ENCODE measurements at regions not wholly inside any gene's neighbourhood (a gene's known extent, or its start where the extent isn't known, plus 50 kb on each side); places are given as distances from the start of the nearest gene placed in this dataset.

- Histone ChIP-seq H3K9me3 (ENCODE audit: control insufficient read depth in 5 of 5, low read length in 5 of 5) (no peaks in the 10 kb centered on the region), H3K27me3 (ENCODE audit: control insufficient read depth in 5 of 5, insufficient read depth in 4 of 5, low read length in 5 of 5) (no peaks in the 10 kb centered on the region), H3K4me3 (ENCODE audit: low read depth in 1 of 5, low read length in 5 of 5) (no peak overlapping the region), H3K27ac (ENCODE audit: low read depth, low read length) (peak overlapping the region; percentile 88), H3K36me3 (ENCODE audit: control insufficient read depth in 5 of 5, insufficient read depth in 5 of 5, low read length in 5 of 5) (no peaks in the 10 kb centered on the region), H3K4me1 (ENCODE audit: control insufficient read depth in 5 of 5, insufficient read depth in 5 of 5, low read length in 5 of 5) (peaks cover 8 to 63% (median 32%) of the 10 kb centered on the region in 5 donors), H3K9ac (ENCODE audit: low read length in 5 of 5) (peak overlapping the region in 4 of 5 donors; percentile 16 to 63 (median 44))
These were observed 102.9 kb downstream of the CEBPB start for GRCh38 chr20:50293284-50294139.

- peaks cover 8 to 65% (median 32%) of the 10 kb centered on the region in 5 donors for H3K4me1 ChIP-seq (ENCODE audit: control insufficient read depth in 5 of 5, insufficient read depth in 5 of 5, low read length in 5 of 5)
- H3K36me3 ChIP-seq (ENCODE audit: control insufficient read depth in 5 of 5, insufficient read depth in 5 of 5, low read length in 5 of 5): no peaks in the 10 kb centered on the region
- H3K27me3 ChIP-seq (ENCODE audit: control insufficient read depth in 5 of 5, insufficient read depth in 4 of 5, low read length in 5 of 5): no peaks in the 10 kb centered on the region
- H3K27ac ChIP-seq (ENCODE audit: low read depth, low read length): peak overlapping the region; percentile 88
- no peaks in the 10 kb centered on the region for H3K9me3 ChIP-seq (ENCODE audit: control insufficient read depth in 5 of 5, low read length in 5 of 5)
- H3K4me3 ChIP-seq (ENCODE audit: low read depth in 1 of 5, low read length in 5 of 5): no peak overlapping the region
- peak overlapping the region in 4 of 5 donors; percentile 9 to 27 (median 23) for H3K9ac ChIP-seq (ENCODE audit: low read length in 5 of 5)
These were observed 103.8 kb downstream of the CEBPB start for GRCh38 chr20:50294164-50295088.

- Histone ChIP-seq H3K36me3 (ENCODE audit: control insufficient read depth in 5 of 5, insufficient read depth in 5 of 5, low read length in 5 of 5) (no peaks in the 10 kb centered on the region), H3K4me1 (ENCODE audit: control insufficient read depth in 5 of 5, insufficient read depth in 5 of 5, low read length in 5 of 5) (peaks cover 5 to 58% (median 27%) of the 10 kb centered on the region in 5 donors), H3K27me3 (ENCODE audit: control insufficient read depth in 5 of 5, insufficient read depth in 4 of 5, low read length in 5 of 5) (no peaks in the 10 kb centered on the region), H3K4me3 (ENCODE audit: low read depth in 1 of 5, low read length in 5 of 5) (no peak overlapping the region), H3K27ac (ENCODE audit: low read depth, low read length) (peak overlapping the region; percentile 88), H3K9me3 (ENCODE audit: control insufficient read depth in 5 of 5, low read length in 5 of 5) (no peaks in the 10 kb centered on the region), H3K9ac (ENCODE audit: low read length in 5 of 5) (peak overlapping the region in 1 of 5 donors; percentile 22)
These were observed 104.7 kb downstream of the CEBPB start for GRCh38 chr20:50295345-50295744.

GRCh38 chr20:50295762-50296449 is 105.3 kb downstream of the CEBPB start:
- H3K4me3 ChIP-seq (ENCODE audit: low read depth in 1 of 5, low read length in 5 of 5): no peak overlapping the region
- peak overlapping the region; percentile 88 for H3K27ac ChIP-seq (ENCODE audit: low read depth, low read length)
- H3K4me1 ChIP-seq (ENCODE audit: control insufficient read depth in 5 of 5, insufficient read depth in 5 of 5, low read length in 5 of 5): peaks cover 5 to 55% (median 27%) of the 10 kb centered on the region in 5 donors
- H3K9ac ChIP-seq (ENCODE audit: low read length in 5 of 5): no peak overlapping the region
- no peaks in the 10 kb centered on the region for H3K9me3 ChIP-seq (ENCODE audit: control insufficient read depth in 5 of 5, low read length in 5 of 5)
- no peaks in the 10 kb centered on the region for H3K27me3 ChIP-seq (ENCODE audit: control insufficient read depth in 5 of 5, insufficient read depth in 4 of 5, low read length in 5 of 5)
- H3K36me3 ChIP-seq (ENCODE audit: control insufficient read depth in 5 of 5, insufficient read depth in 5 of 5, low read length in 5 of 5): no peaks in the 10 kb centered on the region

GRCh38 chr20:50296450-50297375 is 106.1 kb downstream of the CEBPB start:
- Histone ChIP-seq H3K4me3 (ENCODE audit: low read depth in 1 of 5, low read length in 5 of 5) (no peak overlapping the region), H3K9ac (ENCODE audit: low read length in 5 of 5) (peak overlapping the region in 2 of 5 donors; percentile 8 to 34), H3K9me3 (ENCODE audit: control insufficient read depth in 5 of 5, low read length in 5 of 5) (no peaks in the 10 kb centered on the region), H3K4me1 (ENCODE audit: control insufficient read depth in 5 of 5, insufficient read depth in 5 of 5, low read length in 5 of 5) (peaks cover 5 to 48% (median 24%) of the 10 kb centered on the region in 5 donors), H3K36me3 (ENCODE audit: control insufficient read depth in 5 of 5, insufficient read depth in 5 of 5, low read length in 5 of 5) (no peaks in the 10 kb centered on the region), H3K27ac (ENCODE audit: low read depth, low read length) (peak overlapping the region; percentile 88), H3K27me3 (ENCODE audit: control insufficient read depth in 5 of 5, insufficient read depth in 4 of 5, low read length in 5 of 5) (no peaks in the 10 kb centered on the region)

GRCh38 chr20:50297498-50298376 is 107.1 kb downstream of the CEBPB start:
- no peaks in the 10 kb centered on the region for H3K9me3 ChIP-seq (ENCODE audit: control insufficient read depth in 5 of 5, low read length in 5 of 5)
- H3K4me3 ChIP-seq (ENCODE audit: low read depth in 1 of 5, low read length in 5 of 5): no peak overlapping the region
- H3K4me1 ChIP-seq (ENCODE audit: control insufficient read depth in 5 of 5, insufficient read depth in 5 of 5, low read length in 5 of 5): peaks cover 4 to 43% (median 18%) of the 10 kb centered on the region in 5 donors
- H3K9ac ChIP-seq (ENCODE audit: low read length in 5 of 5): peak overlapping the region in 1 of 5 donors; percentile 8
- H3K27ac ChIP-seq (ENCODE audit: low read depth, low read length): peak overlapping the region; percentile 88
- no peaks in the 10 kb centered on the region for H3K36me3 ChIP-seq (ENCODE audit: control insufficient read depth in 5 of 5, insufficient read depth in 5 of 5, low read length in 5 of 5)
- H3K27me3 ChIP-seq (ENCODE audit: control insufficient read depth in 5 of 5, insufficient read depth in 4 of 5, low read length in 5 of 5): no peaks in the 10 kb centered on the region

- H3K4me3 ChIP-seq (ENCODE audit: low read depth in 1 of 5, low read length in 5 of 5): no peak overlapping the region
- peak overlapping the region in 1 of 5 donors; percentile 15 for H3K9ac ChIP-seq (ENCODE audit: low read length in 5 of 5)
- H3K36me3 ChIP-seq (ENCODE audit: control insufficient read depth in 5 of 5, insufficient read depth in 5 of 5, low read length in 5 of 5): no peaks in the 10 kb centered on the region
- peaks cover 2 to 46% (median 18%) of the 10 kb centered on the region in 5 donors for H3K4me1 ChIP-seq (ENCODE audit: control insufficient read depth in 5 of 5, insufficient read depth in 5 of 5, low read length in 5 of 5)
- H3K9me3 ChIP-seq (ENCODE audit: control insufficient read depth in 5 of 5, low read length in 5 of 5): no peaks in the 10 kb centered on the region
- no peak overlapping the region for H3K27ac ChIP-seq (ENCODE audit: low read depth, low read length)
- H3K27me3 ChIP-seq (ENCODE audit: control insufficient read depth in 5 of 5, insufficient read depth in 4 of 5, low read length in 5 of 5): no peaks in the 10 kb centered on the region
These were observed 108.1 kb downstream of the CEBPB start for GRCh38 chr20:50298554-50299324.

- H3K27me3 ChIP-seq (ENCODE audit: control insufficient read depth in 5 of 5, insufficient read depth in 4 of 5, low read length in 5 of 5): no peaks in the 10 kb centered on the region
- no peak overlapping the region for H3K27ac ChIP-seq (ENCODE audit: low read depth, low read length)
- H3K4me1 ChIP-seq (ENCODE audit: control insufficient read depth in 5 of 5, insufficient read depth in 5 of 5, low read length in 5 of 5): peaks cover 6 to 49% (median 24%) of the 10 kb centered on the region in 5 donors
- no peaks in the 10 kb centered on the region for H3K9me3 ChIP-seq (ENCODE audit: control insufficient read depth in 5 of 5, low read length in 5 of 5)
- no peaks in the 10 kb centered on the region for H3K36me3 ChIP-seq (ENCODE audit: control insufficient read depth in 5 of 5, insufficient read depth in 5 of 5, low read length in 5 of 5)
- H3K4me3 ChIP-seq (ENCODE audit: low read depth in 1 of 5, low read length in 5 of 5): no peak overlapping the region
- no peak overlapping the region for H3K9ac ChIP-seq (ENCODE audit: low read length in 5 of 5)
These were observed 108.6 kb downstream of the CEBPB start for GRCh38 chr20:50299325-50299629.
